ENCODE measurements at regions not wholly inside any gene's neighbourhood (a gene's known extent, or its start where the extent isn't known, plus 50 kb on each side); places are given as distances from the start of the nearest gene placed in this dataset.

- no peak for DNase-seq (ENCODE audit: low read depth)
These were observed 68.9 kb upstream of the FOXK1 start for GRCh38 chr7:4612939-4613841.

DNA sequence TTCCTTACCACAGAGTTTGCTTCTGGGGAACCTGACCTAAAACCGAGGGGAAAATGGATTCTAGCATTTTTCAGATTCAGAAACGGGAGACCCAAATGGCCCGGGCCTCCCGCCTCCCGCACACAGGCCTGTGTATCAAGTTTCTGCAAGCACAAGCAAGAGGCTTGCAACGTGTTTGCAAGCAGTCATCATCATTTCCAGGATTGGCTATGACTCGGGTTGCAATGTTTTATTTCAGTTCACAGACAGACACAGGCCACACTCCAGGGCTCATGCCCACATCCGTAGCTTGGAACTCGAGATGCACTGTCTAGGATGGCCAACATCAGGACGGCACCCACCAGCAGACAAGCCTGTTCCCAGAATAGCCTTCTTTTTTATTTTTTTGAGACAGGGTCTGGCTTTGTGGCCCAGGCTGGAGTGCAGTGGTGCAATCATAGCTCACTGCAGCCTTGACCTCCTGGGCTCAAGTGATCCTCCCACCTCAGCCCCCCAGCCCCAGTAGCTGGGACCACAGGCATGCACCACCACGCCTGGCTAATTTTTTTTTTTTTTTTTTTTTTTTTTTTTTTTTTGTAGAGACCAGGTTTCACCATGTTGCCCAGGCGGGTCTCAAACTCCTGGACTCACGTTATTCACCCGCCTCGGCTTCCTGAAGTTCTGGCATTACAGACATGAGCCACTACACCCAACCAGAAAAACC lies 68.1 kb upstream of the FOXK1 start:
- DNase-seq (ENCODE audit: low read depth) = no peak

DNA sequence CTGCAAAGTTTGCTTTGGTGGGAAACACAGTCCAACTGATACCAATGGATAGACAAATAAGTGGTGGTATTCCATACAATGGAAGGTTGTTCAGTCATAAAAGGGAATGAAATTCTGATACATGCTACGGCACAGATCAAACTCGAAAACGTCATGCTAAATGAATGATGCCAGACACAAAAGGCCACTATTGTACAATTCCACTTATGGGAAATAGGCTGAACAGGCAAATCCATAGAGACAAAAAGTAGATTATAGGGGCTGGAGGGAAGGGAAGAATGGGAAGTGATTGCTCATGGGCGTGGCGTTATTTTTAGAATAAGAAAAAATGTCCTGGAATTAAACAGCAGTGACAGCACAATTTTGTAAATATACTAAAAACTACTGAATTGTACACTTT lies 66.0 kb upstream of the FOXK1 start:
- DNase-seq (ENCODE audit: low read depth) = no peak

- DNase-seq (ENCODE audit: low read depth) = no peak
These were observed 60.7 kb upstream of the FOXK1 start for GRCh38 chr7:4621396-4621795.

DNA sequence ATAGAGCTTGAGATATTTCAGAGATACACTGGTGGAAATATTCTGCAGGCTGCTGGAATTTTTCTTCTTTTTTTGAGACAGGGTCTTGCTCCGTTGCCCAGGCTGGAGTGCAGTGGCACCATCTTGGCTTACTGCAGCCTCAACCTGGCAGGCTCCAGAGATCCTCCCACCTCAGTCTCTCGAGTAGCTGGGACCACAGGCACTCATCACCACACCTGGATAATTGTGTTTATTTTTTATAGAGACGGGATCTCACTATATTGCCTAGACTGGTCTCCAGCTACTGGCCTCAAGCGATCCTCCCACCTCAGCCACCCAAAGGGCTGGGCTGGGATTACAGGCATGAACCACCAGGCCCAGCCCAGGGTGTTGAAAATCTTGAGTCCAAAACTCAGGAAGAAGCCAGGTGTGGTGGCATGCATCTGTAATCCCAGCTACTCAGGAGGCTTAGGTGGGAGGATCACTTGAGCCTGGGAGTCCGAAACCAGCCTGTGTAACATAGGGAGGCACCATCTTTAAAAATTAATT lies 55.7 kb upstream of the FOXK1 start:
- DNase-seq (ENCODE audit: low read depth) = no peak

- DNase-seq (ENCODE audit: low read depth) = no peak
These were observed 52.7 kb upstream of the FOXK1 start for GRCh38 chr7:4629287-4629895.

DNA sequence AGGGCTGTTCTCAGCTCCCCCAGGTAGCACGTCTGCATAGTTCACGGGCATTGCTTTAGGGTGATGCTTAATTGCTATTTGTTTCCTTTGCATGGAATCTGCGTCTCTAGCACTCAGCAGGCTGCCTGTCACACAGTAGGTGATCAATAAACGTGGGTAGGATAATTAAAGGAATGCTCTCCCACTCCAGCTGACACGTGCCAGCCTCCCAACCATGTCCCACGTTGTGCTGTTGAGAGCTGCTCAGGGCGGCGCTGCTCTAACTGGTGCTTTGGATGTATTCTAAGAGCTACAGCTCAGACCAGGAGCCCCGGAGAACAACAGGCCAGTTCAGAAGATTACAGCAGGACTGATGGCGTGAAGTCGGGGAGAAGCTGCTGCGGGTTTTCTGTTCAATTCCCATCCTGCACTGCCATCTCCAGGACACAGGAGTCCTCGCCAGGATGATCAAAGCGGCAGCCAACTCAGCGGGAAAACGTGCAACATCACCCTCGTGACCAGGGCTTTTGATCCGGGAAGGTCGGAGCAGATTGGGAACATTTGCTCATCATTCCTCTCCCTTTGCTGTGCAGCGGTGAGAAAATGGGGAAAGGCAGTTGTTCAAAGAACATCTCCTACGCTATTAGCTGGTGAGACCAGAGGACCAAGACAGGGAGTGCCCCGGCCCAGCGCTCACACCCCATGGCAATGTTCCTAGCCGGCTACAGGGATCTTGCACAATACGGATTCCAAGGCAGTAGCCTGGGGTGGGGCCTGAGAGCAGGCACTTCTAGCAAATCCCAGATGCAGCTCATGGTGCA lies 50.5 kb upstream of the FOXK1 start:
- DNase-seq (ENCODE audit: low read depth) = no peak

Measured in CMK (cell line).